ENCODE measurements at regions not wholly inside any gene's neighbourhood (a gene's known extent, or its start where the extent isn't known, plus 50 kb on each side); places are given as distances from the start of the nearest gene placed in this dataset.

DNA sequence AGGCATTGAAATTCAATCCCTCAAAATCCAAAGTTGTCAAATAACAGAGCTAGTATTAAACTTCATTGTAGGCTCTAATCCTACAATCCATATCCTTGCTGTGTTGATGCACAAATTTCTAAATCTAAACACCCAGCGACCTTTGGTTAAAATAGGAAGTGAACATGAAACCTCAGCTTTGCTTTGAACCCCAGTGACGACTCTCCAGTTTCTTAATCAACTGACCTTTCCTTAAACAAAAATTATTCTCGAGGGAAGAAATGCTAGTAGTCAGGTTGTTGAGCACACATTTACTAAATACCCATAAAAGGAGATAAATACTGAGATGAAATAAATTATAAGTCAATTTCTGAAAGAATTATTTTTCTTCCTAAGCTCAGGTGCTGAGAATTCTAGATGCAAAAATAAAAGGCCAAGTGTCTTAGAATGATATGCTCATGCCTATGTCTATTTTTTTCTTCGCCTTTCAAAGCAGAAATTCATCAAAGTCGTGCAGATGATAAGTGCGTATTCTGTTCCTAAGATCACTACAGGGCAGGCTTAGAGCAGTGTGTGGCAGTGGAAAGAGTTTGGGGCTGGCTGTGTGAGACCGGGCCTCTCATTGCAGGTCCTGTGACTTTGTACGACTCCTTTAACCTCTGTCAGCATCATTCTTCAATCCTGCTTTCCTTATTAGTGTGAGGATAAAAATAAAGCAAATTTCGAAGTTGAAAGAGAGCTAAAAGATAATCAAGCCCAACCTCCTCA lies 208.7 kb downstream of the PRL start:
- POLR2A ChIA-PET, result interaction anchor here (0.7 kb wide), 1 partner anchor 993 kb away, joined by 3 read pairs; no protein-coding TSS in a partner anchor
- intact Hi-C loops (cut with micrococcal nuclease; ENCODE audit: unreplicated experiment), result no loop called here
- Histone ChIP-seq H3K9me3 (ENCODE audit: low read length) (no peaks in the 10 kb centered on the region), H3K27ac (ENCODE audit: low read depth, low read length, poor library complexity, severe bottlenecking) (no peak overlapping the region), H3K9me2 (ENCODE audit: insufficient read depth, low read length) (no peaks in the 10 kb centered on the region), H4K20me1 (ENCODE audit: insufficient read depth, low read length) (no peaks in the 10 kb centered on the region), H3K4me2 (ENCODE audit: low read length) (no peak overlapping the region), H3K36me3 (ENCODE audit: insufficient read depth, low read length) (no peaks in the 10 kb centered on the region), H3K4me3 (ENCODE audit: low read depth, low read length, poor library complexity, severe bottlenecking) (no peak overlapping the region), H3K4me1 (ENCODE audit: insufficient read depth, low read length, poor library complexity, severe bottlenecking) (no peaks in the 10 kb centered on the region), H3K79me2 (ENCODE audit: insufficient read depth, low read depth, low read length) (no peaks in the 10 kb centered on the region), H2AFZ (ENCODE audit: low read length) (no peak overlapping the region)
- BruUV-seq (replicated peaks), result no TSS peak
- CTCF ChIA-PET (ENCODE audit: unreplicated experiment), result no interaction called here
- no peak for TF ChIP-seq EZH2phosphoT487 (IDR thresholded peaks at IDR 0.05; ENCODE audit: borderline replicate concordance, low read depth, low read length)
- TF ChIP-seq CTCF (conservative IDR thresholded peaks at IDR 0.05; ENCODE audit: low read length), result no peak
- DNase-seq (ENCODE audit: low spot score), result no peak

DNA sequence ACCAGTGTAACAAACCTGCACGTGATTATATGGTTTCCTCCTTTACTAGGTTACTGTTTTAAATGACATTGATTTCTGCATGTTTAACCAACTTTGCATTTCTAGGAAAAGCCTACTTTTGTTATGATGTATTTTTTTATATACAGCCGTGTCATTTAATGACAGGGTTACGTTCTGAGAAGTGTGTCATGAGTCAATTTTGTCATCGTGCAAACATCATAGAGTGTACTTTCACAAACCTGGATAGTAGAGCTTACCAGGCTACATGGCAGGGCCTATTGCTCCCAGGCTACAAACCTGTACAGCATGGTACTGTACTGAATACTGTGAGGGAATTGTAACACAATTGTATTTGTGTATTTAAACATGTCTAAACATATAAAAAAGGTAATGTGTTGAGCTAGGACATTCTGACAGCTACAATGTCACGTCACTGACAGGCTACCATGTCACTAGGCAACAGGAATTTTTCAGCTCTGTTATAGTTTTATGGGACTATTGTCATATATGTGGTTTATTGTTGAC lies 205.3 kb downstream of the PRL start:
- TF ChIP-seq EZH2phosphoT487 (IDR thresholded peaks at IDR 0.05; ENCODE audit: borderline replicate concordance, low read depth, low read length), result no peak
- TF ChIP-seq CTCF (conservative IDR thresholded peaks at IDR 0.05; ENCODE audit: low read length), result no peak
- H4K20me1 ChIP-seq (ENCODE audit: insufficient read depth, low read length), result no peaks in the 10 kb centered on the region
- no peak overlapping the region for H3K4me3 ChIP-seq (ENCODE audit: low read depth, low read length, poor library complexity, severe bottlenecking)
- H3K79me2 ChIP-seq (ENCODE audit: insufficient read depth, low read depth, low read length), result no peaks in the 10 kb centered on the region
- no peaks in the 10 kb centered on the region for H3K9me3 ChIP-seq (ENCODE audit: low read length)
- no TSS peak for BruUV-seq (replicated peaks)
- intact Hi-C loops (cut with micrococcal nuclease; ENCODE audit: unreplicated experiment), result no loop called here
- DNase-seq (ENCODE audit: low spot score), result no peak
- ChIA-PET POLR2A (interaction anchor here (0.7 kb wide), 1 partner anchor 19 kb away, joined by 3 read pairs; no protein-coding TSS in a partner anchor), CTCF (ENCODE audit: unreplicated experiment) (no interaction called here)
- no peak overlapping the region for H3K4me2 ChIP-seq (ENCODE audit: low read length)
- no peaks in the 10 kb centered on the region for H3K4me1 ChIP-seq (ENCODE audit: insufficient read depth, low read length, poor library complexity, severe bottlenecking)
- H3K36me3 ChIP-seq (ENCODE audit: insufficient read depth, low read length), result no peaks in the 10 kb centered on the region
- no peak overlapping the region for H3K27ac ChIP-seq (ENCODE audit: low read depth, low read length, poor library complexity, severe bottlenecking)
- no peaks in the 10 kb centered on the region for H3K9me2 ChIP-seq (ENCODE audit: insufficient read depth, low read length)
- H2AFZ ChIP-seq (ENCODE audit: low read length), result no peak overlapping the region

GRCh38 chr6:22095836-22096235 lies 201.0 kb downstream of the PRL start:
- Histone ChIP-seq H3K4me2 (ENCODE audit: low read length) (no peak overlapping the region), H3K36me3 (ENCODE audit: insufficient read depth, low read length) (no peaks in the 10 kb centered on the region), H3K9me3 (ENCODE audit: low read length) (no peaks in the 10 kb centered on the region), H4K20me1 (ENCODE audit: insufficient read depth, low read length) (no peaks in the 10 kb centered on the region), H3K79me2 (ENCODE audit: insufficient read depth, low read depth, low read length) (no peaks in the 10 kb centered on the region), H2AFZ (ENCODE audit: low read length) (no peak overlapping the region), H3K27ac (ENCODE audit: low read depth, low read length, poor library complexity, severe bottlenecking) (no peak overlapping the region), H3K4me1 (ENCODE audit: insufficient read depth, low read length, poor library complexity, severe bottlenecking) (no peaks in the 10 kb centered on the region), H3K4me3 (ENCODE audit: low read depth, low read length, poor library complexity, severe bottlenecking) (no peak overlapping the region), H3K9me2 (ENCODE audit: insufficient read depth, low read length) (no peaks in the 10 kb centered on the region)
- POLR2A ChIA-PET, result interaction anchor here (0.7 kb wide), 1 partner anchor 337 kb away, joined by 3 read pairs; no protein-coding TSS in a partner anchor
- TF ChIP-seq CTCF (conservative IDR thresholded peaks at IDR 0.05; ENCODE audit: low read length) (no peak), EZH2phosphoT487 (IDR thresholded peaks at IDR 0.05; ENCODE audit: borderline replicate concordance, low read depth, low read length) (no peak)
- intact Hi-C loops (cut with micrococcal nuclease; ENCODE audit: unreplicated experiment), result no loop called here
- BruUV-seq (replicated peaks), result no TSS peak
- DNase-seq (ENCODE audit: low spot score), result no peak
- CTCF ChIA-PET (ENCODE audit: unreplicated experiment), result no interaction called here
